Keratinocyte (primary cell): ENCODE measurements at regions not wholly inside any gene's neighbourhood (a gene's known extent, or its start where the extent isn't known, plus 50 kb on each side); places are given as distances from the start of the nearest gene placed in this dataset.

Experiments
- EZH2 ChIP-seq: IDR thresholded peaks from one replicate; pipeline ENCODE4 v1.6.1; 2012; ENCODE audit warnings: inconsistent platforms, mild to moderate bottlenecking, low read length, moderate library complexity
- TF ChIP-seq, protein P1 (sequence below), 3 experiments: IDR thresholded peaks in 1 of 3; conservative IDR thresholded peaks in 1 of 3; optimal IDR thresholded peaks in 1 of 3; 2 replicates in 2 of 3; 3 replicates in 1 of 3; pipeline versions ENCODE3 to v1.5.1; 2011; ENCODE audit warnings: low read length in 3 of 3, mild to moderate bottlenecking in 3 of 3, moderate library complexity in 2 of 3, control low read depth in 1 of 3, inconsistent platforms in 1 of 3; ENCODE audit not compliant: insufficient read depth in 2 of 3; ENCODE audit errors: extremely low read depth in 1 of 3

DNA sequence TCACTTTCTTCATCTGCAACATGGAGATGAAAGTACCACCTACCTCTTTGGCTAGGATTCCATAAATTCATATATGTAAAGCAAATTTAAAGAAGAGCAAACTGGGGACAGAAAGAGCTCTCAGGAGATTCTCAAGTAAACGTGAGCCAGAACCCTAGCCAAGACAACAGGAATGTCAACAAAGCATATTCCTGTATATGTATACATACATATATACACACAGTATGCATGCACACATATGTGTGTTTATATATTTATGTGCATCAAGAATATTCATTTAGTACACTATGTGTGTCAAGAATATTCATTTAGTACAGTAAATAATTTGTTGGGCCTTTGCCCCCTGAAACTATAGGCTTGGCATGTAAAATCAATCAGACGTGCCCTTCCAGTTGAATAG is 574.4 kb upstream of the KLHL29 start:
- TF ChIP-seq, protein P1, sequence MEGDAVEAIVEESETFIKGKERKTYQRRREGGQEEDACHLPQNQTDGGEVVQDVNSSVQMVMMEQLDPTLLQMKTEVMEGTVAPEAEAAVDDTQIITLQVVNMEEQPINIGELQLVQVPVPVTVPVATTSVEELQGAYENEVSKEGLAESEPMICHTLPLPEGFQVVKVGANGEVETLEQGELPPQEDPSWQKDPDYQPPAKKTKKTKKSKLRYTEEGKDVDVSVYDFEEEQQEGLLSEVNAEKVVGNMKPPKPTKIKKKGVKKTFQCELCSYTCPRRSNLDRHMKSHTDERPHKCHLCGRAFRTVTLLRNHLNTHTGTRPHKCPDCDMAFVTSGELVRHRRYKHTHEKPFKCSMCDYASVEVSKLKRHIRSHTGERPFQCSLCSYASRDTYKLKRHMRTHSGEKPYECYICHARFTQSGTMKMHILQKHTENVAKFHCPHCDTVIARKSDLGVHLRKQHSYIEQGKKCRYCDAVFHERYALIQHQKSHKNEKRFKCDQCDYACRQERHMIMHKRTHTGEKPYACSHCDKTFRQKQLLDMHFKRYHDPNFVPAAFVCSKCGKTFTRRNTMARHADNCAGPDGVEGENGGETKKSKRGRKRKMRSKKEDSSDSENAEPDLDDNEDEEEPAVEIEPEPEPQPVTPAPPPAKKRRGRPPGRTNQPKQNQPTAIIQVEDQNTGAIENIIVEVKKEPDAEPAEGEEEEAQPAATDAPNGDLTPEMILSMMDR (optimal IDR thresholded peaks at IDR 0.05 in 1 of 3, IDR thresholded peaks at IDR 0.05 in 1 of 3, conservative IDR thresholded peaks at IDR 0.05 in 1 of 3; ENCODE audit: extremely low read depth in 1 of 3, insufficient read depth in 2 of 3, low read length in 3 of 3) = no peak
- TF ChIP-seq EZH2 = no peak
